ENCODE measurements at regions not wholly inside any gene's neighbourhood (a gene's known extent, or its start where the extent isn't known, plus 50 kb on each side); places are given as distances from the start of the nearest gene placed in this dataset.

DNA sequence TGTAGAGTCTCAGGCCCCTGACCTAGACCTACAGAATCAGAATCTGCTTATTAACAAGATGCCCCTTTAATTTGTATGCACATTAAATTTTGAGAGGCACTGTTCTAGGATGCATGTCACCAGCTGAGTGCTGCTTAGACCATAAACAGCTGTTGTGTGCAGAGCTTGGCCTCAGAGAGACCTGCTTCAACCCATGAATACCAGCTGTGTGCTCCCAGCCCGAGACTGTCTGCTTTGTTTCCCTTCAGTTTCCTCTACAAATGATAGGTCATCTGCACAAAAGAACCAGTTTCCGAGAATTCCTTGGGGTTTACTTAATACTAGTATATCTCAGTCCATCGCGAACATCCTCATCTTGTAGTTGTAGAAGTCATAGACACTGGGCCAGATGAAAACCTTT lies 158.5 kb upstream of the PFN2 start:
- BruUV-seq (replicated peaks): no TSS peak
- Histone ChIP-seq H3F3A (ENCODE audit: low read length, unreplicated experiment) (no peaks in the 10 kb centered on the region), H3K4me2 (ENCODE audit: low read length) (no peak overlapping the region), H3K9me3 (ENCODE audit: low read length) (no peaks in the 10 kb centered on the region), H3K79me2 (ENCODE audit: low read length) (no peaks in the 10 kb centered on the region), H3K4me3 (ENCODE audit: low read length) (no peak overlapping the region), H3K9ac (ENCODE audit: low read length) (no peak overlapping the region), H3K36me3 (ENCODE audit: low read depth, low read length) (no peaks in the 10 kb centered on the region), H3K27me3 (ENCODE audit: low read length) (no peaks in the 10 kb centered on the region), H3K4me1 (ENCODE audit: insufficient read depth, low read length) (no peaks in the 10 kb centered on the region), H4K20me1 (ENCODE audit: low read length) (no peaks in the 10 kb centered on the region), H2AFZ (ENCODE audit: low read length) (no peak overlapping the region), H3K9me2 (replicated peaks; ENCODE audit: low read length) (no peaks in the 10 kb centered on the region; the same call in 1 of the 2 replicates), H3K27ac (ENCODE audit: low read length) (no peak overlapping the region)
- ATAC-seq (no peak), DNase-seq (no peak)
- intact Hi-C loops (cut with micrococcal nuclease): no loop called here
- ChIA-PET CTCF (no interaction called here), POLR2A (ENCODE audit: unreplicated experiment) (no interaction called here)
- no peak for TF ChIP-seq EZH2 (IDR thresholded peaks at IDR 0.05; ENCODE audit: low read length, unreplicated experiment)
- no peak for TF ChIP-seq EZH2phosphoT487 (IDR thresholded peaks at IDR 0.05; ENCODE audit: borderline replicate concordance, low read length)
- TF ChIP-seq, protein P1, sequence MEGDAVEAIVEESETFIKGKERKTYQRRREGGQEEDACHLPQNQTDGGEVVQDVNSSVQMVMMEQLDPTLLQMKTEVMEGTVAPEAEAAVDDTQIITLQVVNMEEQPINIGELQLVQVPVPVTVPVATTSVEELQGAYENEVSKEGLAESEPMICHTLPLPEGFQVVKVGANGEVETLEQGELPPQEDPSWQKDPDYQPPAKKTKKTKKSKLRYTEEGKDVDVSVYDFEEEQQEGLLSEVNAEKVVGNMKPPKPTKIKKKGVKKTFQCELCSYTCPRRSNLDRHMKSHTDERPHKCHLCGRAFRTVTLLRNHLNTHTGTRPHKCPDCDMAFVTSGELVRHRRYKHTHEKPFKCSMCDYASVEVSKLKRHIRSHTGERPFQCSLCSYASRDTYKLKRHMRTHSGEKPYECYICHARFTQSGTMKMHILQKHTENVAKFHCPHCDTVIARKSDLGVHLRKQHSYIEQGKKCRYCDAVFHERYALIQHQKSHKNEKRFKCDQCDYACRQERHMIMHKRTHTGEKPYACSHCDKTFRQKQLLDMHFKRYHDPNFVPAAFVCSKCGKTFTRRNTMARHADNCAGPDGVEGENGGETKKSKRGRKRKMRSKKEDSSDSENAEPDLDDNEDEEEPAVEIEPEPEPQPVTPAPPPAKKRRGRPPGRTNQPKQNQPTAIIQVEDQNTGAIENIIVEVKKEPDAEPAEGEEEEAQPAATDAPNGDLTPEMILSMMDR (conservative IDR thresholded peaks at IDR 0.05; ENCODE audit: low read depth, low read length): no peak

DNA sequence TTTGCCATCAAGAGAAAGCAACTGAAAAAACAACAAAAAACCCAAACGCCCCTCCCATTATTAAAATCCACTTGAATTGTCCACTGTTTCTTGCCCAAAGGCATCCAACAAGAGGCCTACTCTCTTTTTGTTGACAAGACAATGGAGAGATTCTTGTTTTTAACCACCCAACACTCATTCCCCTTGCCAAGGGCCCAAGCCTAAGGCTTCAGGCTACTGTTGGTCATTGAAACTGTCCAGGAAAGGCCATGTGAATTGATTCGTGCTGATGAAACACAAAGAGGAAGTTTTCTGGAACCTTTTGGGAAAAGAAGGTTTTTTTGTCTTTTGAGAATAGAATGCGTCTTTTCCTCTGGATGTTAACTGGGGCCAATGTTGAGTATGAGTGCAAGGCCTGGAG lies 157.4 kb upstream of the PFN2 start:
- no peak for ATAC-seq
- no peak overlapping the region for H3K4me2 ChIP-seq (ENCODE audit: low read length)
- H3K27me3 ChIP-seq (ENCODE audit: low read length): no peaks in the 10 kb centered on the region
- no TSS peak for BruUV-seq (replicated peaks)
- H3K36me3 ChIP-seq (ENCODE audit: low read depth, low read length): no peaks in the 10 kb centered on the region
- no peak overlapping the region for H2AFZ ChIP-seq (ENCODE audit: low read length)
- ChIA-PET POLR2A (ENCODE audit: unreplicated experiment) (no interaction called here), CTCF (no interaction called here)
- no peaks in the 10 kb centered on the region for H3K79me2 ChIP-seq (ENCODE audit: low read length)
- H3K9ac ChIP-seq (ENCODE audit: low read length): no peak overlapping the region
- no peak for TF ChIP-seq EZH2phosphoT487 (IDR thresholded peaks at IDR 0.05; ENCODE audit: borderline replicate concordance, low read length)
- no peak overlapping the region for H3K27ac ChIP-seq (ENCODE audit: low read length)
- intact Hi-C loops (cut with micrococcal nuclease): no loop called here
- H3F3A ChIP-seq (ENCODE audit: low read length, unreplicated experiment): no peaks in the 10 kb centered on the region
- no peaks in the 10 kb centered on the region for H3K4me1 ChIP-seq (ENCODE audit: insufficient read depth, low read length)
- H3K9me2 ChIP-seq (replicated peaks; ENCODE audit: low read length): no peaks in the 10 kb centered on the region; the same call in 1 of the 2 replicates
- no peaks in the 10 kb centered on the region for H4K20me1 ChIP-seq (ENCODE audit: low read length)
- DNase-seq: no peak
- H3K4me3 ChIP-seq (ENCODE audit: low read length): no peak overlapping the region
- no peaks in the 10 kb centered on the region for H3K9me3 ChIP-seq (ENCODE audit: low read length)

DNA sequence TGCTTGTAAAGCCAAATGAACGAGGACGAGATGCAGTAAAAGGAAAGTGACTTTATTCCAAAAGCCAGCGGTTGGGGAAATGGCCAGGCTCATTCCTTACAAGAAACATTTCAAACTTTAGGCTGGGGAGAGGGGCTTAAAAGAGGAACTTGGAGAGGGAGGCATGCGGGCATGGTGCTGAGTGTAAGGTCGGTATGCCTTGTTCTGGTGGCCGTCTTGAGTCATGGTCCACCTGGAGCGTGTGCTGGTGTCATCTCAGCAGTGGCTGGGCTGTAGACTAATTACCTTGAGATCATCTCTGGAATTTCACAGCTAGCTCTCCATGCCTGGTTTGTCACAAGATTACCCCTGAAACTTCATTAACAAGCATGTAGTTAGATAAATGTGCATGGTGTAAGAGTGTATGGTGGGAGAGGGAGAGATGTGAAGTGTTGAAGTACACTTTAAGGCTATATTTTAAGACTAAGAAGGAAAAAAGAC lies 156.4 kb upstream of the PFN2 start:
- Histone ChIP-seq H3K4me2 (ENCODE audit: low read length) (no peak overlapping the region), H2AFZ (ENCODE audit: low read length) (no peak overlapping the region), H3K36me3 (ENCODE audit: low read depth, low read length) (no peaks in the 10 kb centered on the region), H3K4me3 (ENCODE audit: low read length) (no peak overlapping the region), H3F3A (ENCODE audit: low read length, unreplicated experiment) (no peaks in the 10 kb centered on the region), H3K9ac (ENCODE audit: low read length) (no peak overlapping the region), H3K27ac (ENCODE audit: low read length) (no peak overlapping the region), H3K79me2 (ENCODE audit: low read length) (no peaks in the 10 kb centered on the region), H3K27me3 (ENCODE audit: low read length) (no peaks in the 10 kb centered on the region), H3K4me1 (ENCODE audit: insufficient read depth, low read length) (no peaks in the 10 kb centered on the region), H3K9me3 (ENCODE audit: low read length) (no peaks in the 10 kb centered on the region), H3K9me2 (replicated peaks; ENCODE audit: low read length) (no peaks in the 10 kb centered on the region; the same call in 1 of the 2 replicates), H4K20me1 (ENCODE audit: low read length) (no peaks in the 10 kb centered on the region)
- ChIA-PET POLR2A (ENCODE audit: unreplicated experiment) (no interaction called here), CTCF (no interaction called here)
- no peak for ATAC-seq
- no peak for TF ChIP-seq EZH2phosphoT487 (IDR thresholded peaks at IDR 0.05; ENCODE audit: borderline replicate concordance, low read length)
- TF ChIP-seq, protein P1 (conservative IDR thresholded peaks at IDR 0.05; ENCODE audit: low read depth, low read length): no peak
- no peak for TF ChIP-seq EZH2 (IDR thresholded peaks at IDR 0.05; ENCODE audit: low read length, unreplicated experiment)
- BruUV-seq (replicated peaks): no TSS peak
- intact Hi-C loops (cut with micrococcal nuclease): no loop called here
- no peak for DNase-seq
